ENCODE measurements at regions not wholly inside any gene's neighbourhood (a gene's known extent, or its start where the extent isn't known, plus 50 kb on each side); places are given as distances from the start of the nearest gene placed in this dataset.
A peak's percentile ranks its signal among the peaks of the same experiment; 100 is the strongest.
"Not testable (repeated sequence)": the region's sequence is repeated elsewhere in the genome, so short reads cannot be mapped to it uniquely, and the experiment has no call there.

GRCh38 chr5:112483704-112484103, 64.6 kb upstream of the EPB41L4A start:
- no peak overlapping the region for H3K4me3 ChIP-seq
- TF ChIP-seq CTCF (IDR thresholded peaks at IDR 0.05) = no peak
- ATAC-seq (no peak), DNase-seq (no peak)
- no peaks in the 10 kb centered on the region for H3K36me3 ChIP-seq
- intact Hi-C loops (cut with DNase I) = no loop called here
- H3K4me1 ChIP-seq = no peaks in the 10 kb centered on the region
- H3K27me3 ChIP-seq = no peaks in the 10 kb centered on the region
- H3K27ac ChIP-seq = no peak overlapping the region
- no peaks in the 10 kb centered on the region for H3K9me3 ChIP-seq

GRCh38 chr5:112485934-112486355, 66.9 kb upstream of the EPB41L4A start:
- Histone ChIP-seq H3K27ac (no peak overlapping the region), H3K4me3 (no peak overlapping the region), H3K4me1 (no peaks in the 10 kb centered on the region), H3K36me3 (no peaks in the 10 kb centered on the region), H3K9me3 (no peaks in the 10 kb centered on the region), H3K27me3 (no peaks in the 10 kb centered on the region)
- intact Hi-C loops (cut with DNase I) = no loop called here
- ATAC-seq = peak; percentile 56
- DNase-seq = peak in 1 of 4 donors; percentile 5
- no peak for TF ChIP-seq CTCF (IDR thresholded peaks at IDR 0.05)

GRCh38 chr5:112491257-112491656, 72.2 kb upstream of the EPB41L4A start:
- no peaks in the 10 kb centered on the region for H3K9me3 ChIP-seq
- no peaks in the 10 kb centered on the region for H3K4me1 ChIP-seq
- no peak overlapping the region for H3K4me3 ChIP-seq
- intact Hi-C loops (cut with DNase I) = no loop called here
- TF ChIP-seq CTCF (IDR thresholded peaks at IDR 0.05) = no peak
- no peak overlapping the region for H3K27ac ChIP-seq
- DNase-seq = no peak
- ATAC-seq = no peak
- no peaks in the 10 kb centered on the region for H3K36me3 ChIP-seq
- no peaks in the 10 kb centered on the region for H3K27me3 ChIP-seq

- intact Hi-C loops (cut with DNase I) = no loop called here
- DNase-seq = peak in 2 of 4 donors; percentile 43 to 72
- H3K4me1 ChIP-seq = no peaks in the 10 kb centered on the region
- peak; percentile 32 to 56 for TF ChIP-seq CTCF (IDR thresholded peaks at IDR 0.05)
- H3K9me3 ChIP-seq = no peaks in the 10 kb centered on the region
- peak; percentile 56 for ATAC-seq
- H3K27ac ChIP-seq = no peak overlapping the region
- no peak overlapping the region for H3K4me3 ChIP-seq
- H3K27me3 ChIP-seq = no peaks in the 10 kb centered on the region
- no peaks in the 10 kb centered on the region for H3K36me3 ChIP-seq
Measured at GRCh38 chr5:112492291-112492690, 73.2 kb upstream of the EPB41L4A start.

- peak; percentile 84 for ATAC-seq
- H3K9me3 ChIP-seq; H3K4me3 ChIP-seq; H3K27ac ChIP-seq; H3K27me3 ChIP-seq; H3K36me3 ChIP-seq; intact Hi-C loops (cut with DNase I); H3K4me1 ChIP-seq: not testable (repeated sequence)
- DNase-seq = peak in 3 of 4 donors; percentile 43 to 59 (median 59)
Measured at GRCh38 chr5:112503749-112504501, 84.8 kb upstream of the EPB41L4A start.

GRCh38 chr5:112509097-112509496, 90.0 kb upstream of the EPB41L4A start:
- DNase-seq; H3K36me3 ChIP-seq; intact Hi-C loops (cut with DNase I); H3K27me3 ChIP-seq; ATAC-seq; H3K4me3 ChIP-seq; H3K4me1 ChIP-seq; H3K27ac ChIP-seq: not testable (repeated sequence)
- peaks cover 0 to 12% of the 10 kb centered on the region in 2 donors for H3K9me3 ChIP-seq

Data from left lung (tissue), 4 donors.